Islet of Langerhans (tissue), 1 donor: ENCODE measurements at regions not wholly inside any gene's neighbourhood (a gene's known extent, or its start where the extent isn't known, plus 50 kb on each side); places are given as distances from the start of the nearest gene placed in this dataset.
"Not testable (repeated sequence)": the region's sequence is repeated elsewhere in the genome, so short reads cannot be mapped to it uniquely, and the experiment has no call there.

Source experiments
- FAIRE-seq: peaks from one replicate; lab custom pipeline; 2011; peaks lifted over from hg19 to GRCh38; lab: Jason Lieb, UNC

DNA sequence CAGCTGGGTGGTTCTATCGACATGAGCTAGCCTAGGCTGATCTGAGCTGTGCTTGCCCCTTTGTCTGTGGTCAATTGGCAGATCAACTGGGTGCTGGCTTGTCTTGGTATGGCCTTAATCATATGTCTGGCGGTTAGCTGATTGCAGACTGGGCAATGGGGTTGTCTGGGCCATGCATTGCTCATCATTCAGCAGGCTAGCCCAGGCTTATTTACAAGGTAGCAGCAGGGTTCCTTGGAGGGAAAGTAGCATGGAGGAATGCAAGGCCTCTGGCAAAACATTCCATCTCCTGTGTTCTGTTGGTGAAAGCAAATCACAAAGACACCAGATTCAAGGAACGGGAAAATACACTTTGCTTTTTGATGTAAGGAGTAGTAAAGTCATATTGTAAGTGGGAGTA lies 84.0 kb upstream of the IVNS1ABP start:
- FAIRE-seq = no peak

DNA sequence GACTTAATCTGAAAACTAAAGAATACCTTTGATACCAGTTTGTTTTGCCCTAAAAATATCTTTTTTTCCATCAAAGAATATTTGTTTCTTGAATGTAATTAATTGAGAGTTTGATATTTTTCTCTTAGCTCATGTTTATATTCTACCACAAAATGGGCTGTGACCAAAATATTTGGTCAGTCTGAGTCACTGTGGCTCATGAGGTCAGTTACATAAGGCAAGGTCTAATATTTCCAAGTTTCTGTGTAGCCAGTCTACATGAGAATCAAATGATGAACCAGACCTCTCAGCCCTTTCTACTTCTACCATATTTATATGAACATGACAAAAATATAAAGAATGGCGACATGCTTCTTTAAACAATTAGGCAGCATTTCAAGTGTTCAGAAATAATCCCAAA lies 83.0 kb upstream of the IVNS1ABP start:
- no peak for FAIRE-seq

DNA sequence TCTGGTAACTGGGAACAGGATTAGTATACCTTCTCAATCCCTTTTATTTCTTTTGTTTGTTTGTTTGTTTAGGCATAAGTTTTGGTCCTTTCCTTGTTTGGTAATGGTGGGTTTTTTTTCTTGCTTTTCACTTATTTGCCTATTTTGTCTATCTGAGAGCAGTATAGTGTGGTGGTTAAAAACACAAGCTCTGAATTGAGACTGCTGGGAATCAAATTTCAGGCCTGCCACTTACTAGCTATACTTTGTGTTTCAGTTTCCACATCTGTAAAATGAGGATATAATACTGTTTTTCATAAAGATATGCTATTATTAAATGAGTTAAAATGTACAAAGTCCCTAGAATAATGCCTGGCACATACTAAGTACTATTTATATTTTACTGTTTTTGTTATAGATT lies 81.6 kb upstream of the IVNS1ABP start:
- no peak for FAIRE-seq

GRCh38 chr1:185398022-185398421 lies 81.0 kb upstream of the IVNS1ABP start:
- FAIRE-seq = no peak

- no peak for FAIRE-seq
These were observed 80.1 kb upstream of the IVNS1ABP start for GRCh38 chr1:185397183-185397582.

DNA sequence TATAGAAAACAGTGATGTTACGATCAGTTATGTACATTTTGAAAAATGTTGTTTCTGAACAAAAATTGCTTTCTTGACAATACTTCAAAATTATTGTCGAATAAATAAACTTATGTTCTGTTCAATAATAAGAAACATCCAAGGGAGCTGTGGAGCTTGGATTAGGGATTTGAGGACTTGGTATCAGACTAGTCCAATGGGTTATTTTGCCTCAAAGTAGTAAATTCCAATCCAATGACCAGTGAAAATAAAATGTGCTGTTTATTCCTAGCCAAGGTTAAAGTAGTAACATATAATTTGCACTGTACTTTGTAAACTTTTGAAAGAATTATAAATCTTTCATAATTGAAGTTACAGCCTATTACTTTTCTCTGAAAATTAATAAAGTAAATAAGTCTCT lies 79.1 kb upstream of the IVNS1ABP start:
- no peak for FAIRE-seq

DNA sequence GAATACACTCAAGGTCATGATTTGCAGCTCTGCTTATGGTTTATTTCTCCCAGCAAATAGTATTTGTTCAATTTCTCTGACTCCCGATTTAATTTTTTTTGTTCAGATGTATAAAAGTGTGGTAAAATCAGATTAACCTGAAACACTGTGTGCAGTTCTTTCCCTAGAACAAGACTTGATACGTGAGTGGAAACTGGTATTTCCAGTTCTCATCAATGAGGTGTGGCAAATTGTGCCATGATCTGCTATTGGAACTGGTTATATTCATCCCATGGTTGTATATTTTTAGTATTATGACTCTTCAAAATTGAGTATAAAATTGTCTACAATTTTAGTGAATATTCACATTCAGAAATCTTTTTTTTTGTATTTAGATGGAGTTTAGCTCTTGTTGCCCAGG lies 76.8 kb upstream of the IVNS1ABP start:
- FAIRE-seq = no peak

DNA sequence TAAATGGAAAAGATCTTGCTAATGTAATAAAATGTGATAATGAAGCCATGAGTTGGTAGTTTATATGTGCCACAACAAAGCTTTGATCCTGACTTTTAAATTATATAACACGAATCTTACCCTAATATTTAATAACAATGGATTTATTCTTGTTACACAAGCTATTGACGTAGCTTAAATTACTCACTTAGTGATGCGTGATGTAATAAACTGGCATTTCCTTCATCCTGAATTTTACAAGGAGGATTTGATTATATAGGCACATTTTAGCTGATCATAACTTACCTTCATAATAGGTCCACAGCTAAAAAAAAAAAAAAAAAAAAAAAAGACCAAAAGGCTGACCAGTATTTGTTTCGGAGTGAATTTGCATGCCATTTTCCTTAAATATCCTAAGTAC lies 76.2 kb upstream of the IVNS1ABP start:
- FAIRE-seq = no peak

DNA sequence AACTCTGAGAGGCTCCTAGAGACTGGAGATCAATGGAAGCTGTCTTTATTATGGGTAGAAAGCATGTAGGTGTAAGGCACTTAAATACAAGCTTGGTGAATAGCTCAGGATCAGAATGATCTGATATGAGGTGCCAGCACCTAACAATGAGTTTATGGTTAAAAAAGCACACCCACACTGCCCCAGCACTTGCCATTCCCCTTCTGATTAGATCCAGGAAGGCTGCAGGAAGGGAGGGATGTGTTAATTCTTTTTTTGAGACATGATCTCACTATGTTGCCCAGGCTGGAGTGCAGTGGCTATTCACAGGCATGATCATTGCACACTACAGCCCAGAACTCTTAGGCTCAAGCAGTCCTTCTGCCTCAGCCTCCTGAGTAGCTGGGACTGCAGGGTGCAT lies 71.8 kb upstream of the IVNS1ABP start:
- FAIRE-seq = no peak

- FAIRE-seq = no peak
These were observed 71.3 kb upstream of the IVNS1ABP start for GRCh38 chr1:185388346-185388745.

DNA sequence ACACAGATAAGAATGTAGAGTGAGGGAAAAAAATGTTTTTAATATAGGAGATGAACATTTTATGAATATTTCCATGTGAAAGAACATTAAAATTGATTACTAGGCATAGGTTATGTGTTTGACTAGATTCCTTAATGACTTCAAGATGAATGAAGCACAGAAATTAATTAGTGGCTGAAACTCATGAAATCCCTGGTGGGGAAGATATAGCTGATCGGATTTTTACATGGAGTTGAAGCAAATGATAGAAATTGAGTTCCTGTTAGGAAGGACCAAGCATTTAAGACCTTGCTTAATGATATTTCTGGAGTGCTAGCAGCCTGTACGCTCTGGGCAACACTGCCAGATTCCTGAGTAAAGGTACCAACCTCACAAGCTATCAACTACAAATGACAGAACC lies 68.9 kb upstream of the IVNS1ABP start:
- no peak for FAIRE-seq

DNA sequence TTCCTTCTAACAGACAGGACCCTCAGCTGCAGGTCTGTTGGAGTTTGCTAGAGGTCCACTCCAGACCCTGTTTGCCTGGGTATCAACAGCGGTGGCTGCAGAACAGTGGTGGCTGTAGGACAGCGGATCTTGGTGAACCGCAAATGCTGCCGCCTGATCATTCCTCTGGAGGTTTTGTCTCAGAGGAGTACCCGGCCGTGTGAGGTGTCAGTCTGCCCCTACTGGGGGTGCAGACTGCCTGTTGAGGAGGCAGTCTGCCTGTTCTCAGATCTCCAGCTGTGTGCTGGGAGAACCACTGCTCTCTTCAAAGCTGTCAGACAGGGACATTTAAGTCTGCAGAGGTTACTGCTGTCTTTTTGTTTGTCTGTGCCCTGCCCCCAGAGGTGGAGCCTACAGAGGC lies 66.8 kb upstream of the IVNS1ABP start:
- not testable (repeated sequence) for FAIRE-seq

- FAIRE-seq = no peak
These were observed 60.8 kb upstream of the IVNS1ABP start for GRCh38 chr1:185377831-185378230.

- FAIRE-seq = no peak
These were observed 60.0 kb upstream of the IVNS1ABP start for GRCh38 chr1:185376840-185377635.

DNA sequence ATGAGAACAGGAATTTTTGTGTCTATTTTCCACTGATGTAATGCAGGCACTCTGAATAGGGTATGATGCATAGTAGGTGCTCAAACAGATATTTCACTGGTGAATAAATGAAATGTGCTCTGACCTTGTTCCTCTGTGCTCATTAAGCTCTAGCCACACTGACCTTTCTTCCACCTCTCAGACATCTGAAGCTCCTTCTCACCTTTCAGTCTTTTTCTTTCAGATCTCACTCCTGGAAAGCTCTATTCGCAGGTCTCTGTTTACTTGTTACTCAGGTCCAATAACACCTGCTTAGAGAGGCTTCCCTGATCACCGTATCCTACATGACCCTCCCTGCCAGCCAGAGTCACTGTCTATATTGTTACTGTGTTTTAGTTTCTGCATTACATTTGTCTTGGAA lies 59.2 kb upstream of the IVNS1ABP start:
- no peak for FAIRE-seq

DNA sequence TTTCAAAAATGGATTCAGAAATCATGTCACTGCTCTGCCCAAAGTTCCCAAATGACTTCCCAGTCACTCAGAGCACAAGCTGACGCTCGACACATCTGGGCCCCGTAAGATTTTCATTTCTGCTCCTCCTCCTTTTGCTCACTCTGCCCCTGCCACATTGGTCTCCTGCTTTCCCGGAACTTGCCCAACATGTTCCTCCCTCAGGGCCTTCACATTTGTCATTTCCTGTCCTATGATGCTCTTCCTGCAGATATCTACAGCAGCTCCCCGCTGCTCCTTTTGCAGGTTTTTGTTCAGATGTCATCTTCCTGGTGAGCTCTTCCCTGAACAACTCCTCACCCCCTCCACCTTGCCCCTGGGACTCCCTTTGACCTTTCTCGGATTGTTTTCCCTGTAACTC lies 58.5 kb upstream of the IVNS1ABP start:
- no peak for FAIRE-seq

DNA sequence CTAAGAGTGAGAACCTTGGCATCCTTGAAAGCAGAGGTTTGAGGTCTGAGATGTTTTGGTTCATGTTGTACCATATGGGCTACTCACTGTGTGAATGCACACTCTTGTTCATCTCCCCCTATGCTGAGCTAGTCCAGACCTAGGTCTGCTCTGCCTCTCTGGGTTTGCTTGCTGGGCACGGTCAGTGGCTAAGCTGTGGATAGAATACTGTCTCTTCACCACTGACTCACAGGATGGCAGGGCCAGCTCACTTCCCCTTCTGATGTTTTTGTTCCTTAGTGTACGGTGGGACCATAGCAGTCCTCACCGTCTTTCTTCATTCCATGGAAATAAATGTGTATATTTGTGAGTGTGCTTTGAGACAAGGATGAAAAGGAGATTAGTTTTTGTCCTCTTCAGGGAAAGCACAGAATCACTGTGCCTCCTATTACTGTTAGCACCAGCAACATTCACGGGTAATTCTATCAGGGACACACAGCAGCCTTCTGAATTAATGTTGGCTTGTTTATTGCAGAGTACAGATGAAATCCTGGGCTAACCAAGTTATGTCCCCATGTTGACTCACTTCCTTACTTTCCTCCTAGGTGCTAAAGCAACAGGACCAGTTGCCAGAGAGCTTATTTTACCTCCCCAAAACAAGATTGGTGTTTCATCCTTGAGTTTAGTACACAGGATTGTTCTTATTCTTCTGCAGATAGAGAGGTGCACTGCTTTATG lies 56.9 kb upstream of the IVNS1ABP start:
- no peak for FAIRE-seq

- FAIRE-seq = no peak
These were observed 52.7 kb upstream of the IVNS1ABP start for GRCh38 chr1:185369786-185370185.

DNA sequence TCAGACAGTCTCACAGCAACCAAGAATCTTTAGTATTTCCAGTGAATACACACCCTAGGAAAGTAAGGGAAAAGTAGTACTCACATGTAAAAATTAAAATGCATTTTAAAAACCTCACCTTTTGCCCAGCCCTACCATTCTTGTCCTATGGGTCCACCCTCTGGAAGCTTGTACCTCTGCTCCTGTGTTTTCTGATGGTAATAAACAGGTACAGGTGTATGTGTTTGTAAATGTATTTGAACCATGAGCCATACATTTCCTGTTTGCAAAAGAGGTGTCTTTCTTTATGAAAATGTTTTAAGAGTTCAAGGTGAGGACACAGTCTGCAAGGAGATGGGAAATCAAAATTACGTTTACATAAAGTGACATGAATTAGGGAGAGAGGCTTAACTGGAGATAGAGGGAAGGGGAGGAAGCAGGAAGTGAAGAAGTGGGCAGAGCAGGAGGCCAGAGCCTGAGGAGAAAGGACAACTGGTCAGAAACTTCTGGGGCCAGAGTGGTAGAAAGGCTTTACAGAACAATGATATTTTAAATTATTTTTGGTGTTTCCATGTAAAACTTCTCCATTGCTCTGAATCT lies 52.0 kb upstream of the IVNS1ABP start:
- no peak for FAIRE-seq

DNA sequence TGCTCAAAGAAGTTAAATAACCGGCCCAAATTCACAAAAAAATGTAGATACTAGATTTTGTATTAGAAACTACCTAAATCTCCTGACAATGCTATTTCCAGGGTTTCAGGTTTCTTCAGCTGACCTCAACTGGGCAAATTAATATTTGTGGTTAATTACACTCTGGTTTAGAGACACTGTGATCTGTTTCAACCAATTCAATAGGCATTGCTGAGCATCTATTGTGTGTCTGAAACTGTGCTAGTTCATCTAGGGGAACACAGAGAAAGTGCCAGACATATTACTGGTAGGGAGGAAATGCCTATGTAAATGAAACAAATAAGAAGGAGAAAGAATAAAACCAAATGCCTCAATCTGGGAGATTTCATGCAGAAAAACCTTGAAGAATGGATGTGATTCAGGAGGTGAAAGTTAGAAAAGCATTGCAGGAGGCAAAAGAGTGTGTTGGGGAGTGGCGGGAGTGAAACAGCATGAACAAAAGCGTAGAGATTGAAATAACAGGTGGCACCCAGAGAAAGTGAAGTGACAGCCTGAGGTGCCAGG lies 51.3 kb upstream of the IVNS1ABP start:
- no peak for FAIRE-seq

DNA sequence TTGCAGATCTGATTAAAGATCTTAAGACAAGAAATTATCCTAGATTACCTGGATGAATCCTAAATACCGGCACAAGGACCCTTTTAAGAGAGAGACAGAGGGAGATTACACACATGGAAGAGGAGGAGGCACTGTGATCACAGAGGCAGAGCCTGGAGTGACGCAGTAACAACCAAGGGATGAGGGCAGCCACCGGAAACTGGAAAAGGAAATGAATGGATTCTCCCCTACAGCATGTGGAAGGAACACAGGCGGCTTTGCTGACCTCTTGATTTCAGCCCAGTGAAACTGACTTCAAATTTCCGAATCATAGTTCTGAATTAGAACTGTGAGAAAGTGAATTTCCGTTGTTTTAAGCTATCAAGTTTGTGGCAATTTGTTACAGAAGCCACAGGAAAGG lies 50.2 kb upstream of the IVNS1ABP start:
- FAIRE-seq = no peak
